Stimulated activated CD4-positive, alpha-beta T cell treated with anti-CD3 and anti-CD28 coated beads, Interleukin-15, amount 100 ng/mL, for 24 hours (primary cell): ENCODE measurements at regions not wholly inside any gene's neighbourhood (a gene's known extent, or its start where the extent isn't known, plus 50 kb on each side); places are given as distances from the start of the nearest gene placed in this dataset.

Experiments used
- DNase-seq: peaks from one replicate; pipeline ENCODE4 v3.0.0-alpha.2; 2020

- DNase-seq: peak; percentile 16
Observed at GRCh38 chr2:234146087-234146826, 95.8 kb downstream of the SPP2 start.

GRCh38 chr2:234145511-234145910 is 95.0 kb downstream of the SPP2 start:
- DNase-seq: no peak

- DNase-seq: no peak
Observed at GRCh38 chr2:234145057-234145456, 94.6 kb downstream of the SPP2 start.

GRCh38 chr2:234143896-234144295 is 93.4 kb downstream of the SPP2 start:
- no peak for DNase-seq

- no peak for DNase-seq
Observed at GRCh38 chr2:234142530-234142929, 92.0 kb downstream of the SPP2 start.

GRCh38 chr2:234139755-234140154 is 89.3 kb downstream of the SPP2 start:
- no peak for DNase-seq

GRCh38 chr2:234138836-234139235 is 88.3 kb downstream of the SPP2 start:
- DNase-seq: no peak

GRCh38 chr2:234137400-234138014 is 87.0 kb downstream of the SPP2 start:
- DNase-seq: no peak

- peak; percentile 22 for DNase-seq
Observed at GRCh38 chr2:234136461-234136860, 86.0 kb downstream of the SPP2 start.

GRCh38 chr2:234135750-234136221 is 85.3 kb downstream of the SPP2 start:
- DNase-seq: peak; percentile 65

GRCh38 chr2:234134496-234134895 is 84.0 kb downstream of the SPP2 start:
- DNase-seq: no peak

- no peak for DNase-seq
Observed at GRCh38 chr2:234133004-234133403, 82.5 kb downstream of the SPP2 start.

GRCh38 chr2:234130777-234131181 is 80.3 kb downstream of the SPP2 start:
- DNase-seq: no peak

GRCh38 chr2:234128606-234129005 is 78.1 kb downstream of the SPP2 start:
- no peak for DNase-seq
